Pancreas (tissue), 10 donors: ENCODE measurements at regions not wholly inside any gene's neighbourhood (a gene's known extent, or its start where the extent isn't known, plus 50 kb on each side); places are given as distances from the start of the nearest gene placed in this dataset.

Experiments used
- ATAC-seq, 4 donors: fragments of 200-7000 bp; cut with Tn5 transposase; one replicate each; pipeline versions ENCODE4 v1.8.0 to v1.9.1; 2020; ENCODE audit warnings: mild to moderate bottlenecking in 4 of 4, moderate library complexity in 4 of 4
- DNase-seq, 6 donors: peaks; one replicate each; pipeline ENCODE4 v3.0.0-alpha.2; 2020
- FAIRE-seq: peaks from 2 replicates; lab custom pipeline; 2012; peaks lifted over from hg19 to GRCh38; lab: Jason Lieb, UNC
- H3K27ac ChIP-seq, 4 donors: fragments of 200-600 bp; sonication (generic); 1 replicate in 3 of 4; 2 replicates in 1 of 4; pipeline versions ENCODE4 v1.5.0 to v1.8.0; 2020
- H3K27me3 ChIP-seq, 4 donors: fragments of 200-600 bp; one replicate each; pipeline ENCODE4 v1.8.0; 2021
- H3K36me3 ChIP-seq, 3 donors: fragments of 200-600 bp; sonication (generic) in 1 of 3; one replicate each; pipeline versions ENCODE4 v1.5.0 to v1.8.0; 2020 to 2021
- H3K4me1 ChIP-seq, 3 donors: fragments of 200-600 bp; one replicate each; pipeline ENCODE4 v1.8.0; 2021
- H3K4me3 ChIP-seq, 4 donors: fragments of 200-600 bp; sonication (generic) in 2 of 4; one replicate each; pipeline versions ENCODE4 v1.5.0 to v1.8.0; 2020 to 2021
- H3K9me3 ChIP-seq, 4 donors: fragments of 200-600 bp; one replicate each; pipeline ENCODE4 v1.8.0; 2021
- WGBS, 2 donors: extraction: QIAGEN DNeasy Blood & Tissue Kit; methylation state at CpG; one replicate each; pipeline ENCODE4 v1.1.7; 2013; 5-methylcytosine and 5-hydroxymethylcytosine counted together
- intact Hi-C, 3 donors: fragments of 100-400 bp; cut with DNase I; formaldehyde crosslinking; loops; one replicate each; pipeline versions ENCODE4 v1.11.1 to v1.14.2; 2022
- TF ChIP-seq, protein P1 (sequence below), 4 donors: fragments of 200-600 bp; sonication (generic) in 3 of 4; IDR thresholded peaks; one replicate each; pipeline versions ENCODE4 v1.5.0 to v1.8.0; 2021; ENCODE audit warnings: antibody characterized with exemption in 4 of 4
- donor health status: healthy with polysubstance abuse.
- donor health status: DM: no; HTN: no; CAD: no; lungs with moderate emphysema.
- donor health status: DM: no; HTN: no; CAD: no.
- donor health status: control.
- donor health status: control.
- donor health status: Bipolar disorder and iron deficiency.
- donor health status: DM: yes; HTN: yes; CAD: no.
- donor health status: DM: no; HTN: no; CAD: no.
- donor health status: DM: no; HTN: no; CAD: no.
- donor health status: DM: yes; HTN: yes; CAD: no.

DNA sequence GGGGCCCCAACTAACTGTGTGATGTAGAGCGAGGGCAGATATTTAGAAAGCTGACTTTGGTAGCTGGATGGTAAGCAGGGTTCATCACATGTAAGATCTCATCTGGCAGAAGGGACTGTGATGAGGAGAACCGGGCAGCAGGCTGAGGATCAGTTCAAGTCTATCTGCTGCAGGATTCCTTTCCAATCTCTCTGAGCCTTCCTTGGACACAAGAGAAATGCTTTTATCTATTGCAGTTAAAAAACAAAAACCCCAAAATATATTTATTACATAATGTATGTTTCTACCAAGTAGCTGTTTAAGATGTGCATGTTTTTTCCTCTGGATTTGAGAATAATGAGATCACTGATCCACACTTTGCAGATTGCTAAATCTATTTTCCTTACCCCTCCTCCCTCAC, 411.5 kb downstream of the RAP2B start:
- no peak overlapping the region for H3K27ac ChIP-seq
- no peaks in the 10 kb centered on the region for H3K36me3 ChIP-seq
- intact Hi-C loops, result no loop called here
- WGBS, 2 donors, result 56 to 63% methylated on average over 2 of the region's 2 CpGs
- FAIRE-seq (no peak), ATAC-seq (no peak), DNase-seq (no peak)
- TF ChIP-seq, protein P1, sequence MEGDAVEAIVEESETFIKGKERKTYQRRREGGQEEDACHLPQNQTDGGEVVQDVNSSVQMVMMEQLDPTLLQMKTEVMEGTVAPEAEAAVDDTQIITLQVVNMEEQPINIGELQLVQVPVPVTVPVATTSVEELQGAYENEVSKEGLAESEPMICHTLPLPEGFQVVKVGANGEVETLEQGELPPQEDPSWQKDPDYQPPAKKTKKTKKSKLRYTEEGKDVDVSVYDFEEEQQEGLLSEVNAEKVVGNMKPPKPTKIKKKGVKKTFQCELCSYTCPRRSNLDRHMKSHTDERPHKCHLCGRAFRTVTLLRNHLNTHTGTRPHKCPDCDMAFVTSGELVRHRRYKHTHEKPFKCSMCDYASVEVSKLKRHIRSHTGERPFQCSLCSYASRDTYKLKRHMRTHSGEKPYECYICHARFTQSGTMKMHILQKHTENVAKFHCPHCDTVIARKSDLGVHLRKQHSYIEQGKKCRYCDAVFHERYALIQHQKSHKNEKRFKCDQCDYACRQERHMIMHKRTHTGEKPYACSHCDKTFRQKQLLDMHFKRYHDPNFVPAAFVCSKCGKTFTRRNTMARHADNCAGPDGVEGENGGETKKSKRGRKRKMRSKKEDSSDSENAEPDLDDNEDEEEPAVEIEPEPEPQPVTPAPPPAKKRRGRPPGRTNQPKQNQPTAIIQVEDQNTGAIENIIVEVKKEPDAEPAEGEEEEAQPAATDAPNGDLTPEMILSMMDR (IDR thresholded peaks at IDR 0.05), result no peak
- H3K4me3 ChIP-seq, result no peak overlapping the region
- peaks cover 0 to 3% (median 0%) of the 10 kb centered on the region in 4 donors for H3K9me3 ChIP-seq
- H3K4me1 ChIP-seq, result no peaks in the 10 kb centered on the region
- H3K27me3 ChIP-seq, result no peaks in the 10 kb centered on the region

DNA sequence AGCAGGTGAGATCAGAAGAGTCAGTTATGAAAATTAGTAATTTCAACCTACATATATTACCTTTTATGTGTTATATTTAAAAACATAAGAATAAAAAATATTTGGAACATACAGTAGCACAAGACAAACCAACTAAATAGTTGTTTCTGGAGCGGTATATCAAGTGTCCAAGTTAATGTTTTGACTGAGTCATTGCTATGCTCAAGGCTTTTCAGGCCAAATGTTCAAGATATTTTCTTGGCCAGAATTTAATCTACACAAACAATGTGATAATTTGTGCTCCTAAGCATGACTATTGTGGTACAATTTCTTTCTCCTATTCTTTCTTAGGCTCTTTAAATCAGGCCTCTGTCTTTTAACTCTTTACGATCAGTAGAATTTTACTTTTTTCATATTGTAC, 412.4 kb downstream of the RAP2B start:
- WGBS, 2 donors, result 77 to 79% methylated on average over 2 of the region's 2 CpGs
- H3K27ac ChIP-seq, result no peak overlapping the region
- peaks cover 0 to 3% (median 0%) of the 10 kb centered on the region in 4 donors for H3K9me3 ChIP-seq
- ATAC-seq (no peak), FAIRE-seq (no peak), DNase-seq (no peak)
- no peak overlapping the region for H3K4me3 ChIP-seq
- no peaks in the 10 kb centered on the region for H3K4me1 ChIP-seq
- no peaks in the 10 kb centered on the region for H3K27me3 ChIP-seq
- no peaks in the 10 kb centered on the region for H3K36me3 ChIP-seq
- intact Hi-C loops, result no loop called here
- TF ChIP-seq, protein P1 (IDR thresholded peaks at IDR 0.05), result no peak

DNA sequence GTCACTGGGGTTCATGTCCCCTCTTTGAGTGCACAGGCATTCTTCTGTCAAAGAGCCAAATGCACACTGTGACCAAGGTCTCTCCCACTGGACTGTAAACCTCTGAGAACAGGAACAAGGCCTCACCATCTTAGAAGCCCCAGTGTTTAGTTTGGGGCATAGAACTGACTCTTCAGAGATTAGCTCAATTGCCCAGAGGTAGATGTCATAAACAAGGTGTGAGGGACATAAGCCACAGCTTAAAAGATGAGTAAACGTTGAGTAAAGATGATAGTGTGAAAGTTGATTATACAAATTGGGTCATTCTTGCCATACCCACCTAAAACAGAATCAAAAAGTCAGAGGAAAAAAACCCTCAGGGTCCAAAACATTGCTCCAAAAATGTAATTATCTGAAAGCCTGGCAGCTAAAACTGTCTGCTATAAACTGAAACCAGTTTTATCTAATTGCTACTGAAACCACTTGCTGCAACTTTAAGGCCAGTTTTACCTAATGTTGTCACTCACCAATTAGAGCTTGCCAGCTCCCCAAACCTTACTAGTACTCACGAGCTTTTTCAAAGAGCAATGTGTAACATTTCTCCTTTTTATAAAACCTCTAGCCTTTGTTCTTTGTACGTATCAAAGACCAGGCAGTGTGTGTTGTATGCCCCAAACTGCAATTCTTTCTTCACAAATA, 415.2 kb downstream of the RAP2B start:
- DNase-seq, result no peak
- intact Hi-C loops, result no loop called here
- Histone ChIP-seq H3K27ac (no peak overlapping the region), H3K4me3 (no peak overlapping the region), H3K9me3 (no peaks in the 10 kb centered on the region), H3K36me3 (no peaks in the 10 kb centered on the region), H3K27me3 (no peaks in the 10 kb centered on the region), H3K4me1 (no peaks in the 10 kb centered on the region)
- WGBS, 2 donors, result 29 to 31% methylated on average over 3 of the region's 3 CpGs
- no peak for FAIRE-seq
- no peak for ATAC-seq
- TF ChIP-seq, protein P1 (IDR thresholded peaks at IDR 0.05), result no peak

DNA sequence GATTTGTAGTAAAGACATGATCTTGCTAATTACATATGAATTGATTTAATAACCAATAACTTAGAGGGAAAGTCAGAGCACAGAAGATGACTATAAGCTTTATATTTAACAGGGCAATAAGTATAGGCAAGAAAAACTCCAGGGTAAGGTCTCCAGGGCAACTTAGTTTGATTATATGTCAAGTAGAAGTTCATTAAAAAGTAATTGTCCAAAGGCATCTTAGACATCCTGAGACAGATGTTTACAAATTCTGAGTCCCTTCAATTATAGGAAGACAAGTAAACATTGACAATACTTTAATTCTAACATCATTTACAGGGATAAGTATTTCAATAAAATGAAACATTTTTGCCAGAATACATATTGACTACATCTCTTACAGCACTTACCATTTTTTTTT, 416.0 kb downstream of the RAP2B start:
- intact Hi-C loops, result no loop called here
- no peak overlapping the region for H3K4me3 ChIP-seq
- H3K9me3 ChIP-seq, result no peaks in the 10 kb centered on the region
- H3K36me3 ChIP-seq, result no peaks in the 10 kb centered on the region
- DNase-seq, result no peak
- FAIRE-seq, result no peak
- no peaks in the 10 kb centered on the region for H3K27me3 ChIP-seq
- ATAC-seq, result no peak
- TF ChIP-seq, protein P1 (IDR thresholded peaks at IDR 0.05), result no peak
- H3K27ac ChIP-seq, result no peak overlapping the region
- H3K4me1 ChIP-seq, result no peaks in the 10 kb centered on the region

DNA sequence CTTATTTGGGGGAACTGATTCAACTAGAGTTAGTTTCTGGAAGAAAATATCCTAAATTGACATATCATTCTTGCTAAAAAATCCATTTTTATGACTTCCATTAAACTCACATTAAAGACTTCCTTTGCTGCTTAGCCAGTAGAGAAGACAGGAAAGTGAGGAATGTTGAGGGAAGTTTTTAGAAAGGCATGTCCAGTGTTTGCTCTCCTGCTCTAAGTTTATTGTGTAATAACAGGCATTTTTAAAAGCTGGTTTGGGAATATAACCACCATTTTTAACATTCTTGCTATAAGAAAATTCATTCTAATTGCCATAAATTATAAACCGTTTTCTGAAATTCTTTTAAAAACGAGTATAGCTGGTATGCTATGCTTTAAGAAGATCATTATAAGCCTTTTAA, 428.0 kb downstream of the RAP2B start:
- TF ChIP-seq, protein P1 (IDR thresholded peaks at IDR 0.05), result no peak
- Histone ChIP-seq H3K4me1 (no peaks in the 10 kb centered on the region), H3K36me3 (no peaks in the 10 kb centered on the region), H3K27me3 (no peaks in the 10 kb centered on the region), H3K27ac (no peak overlapping the region), H3K4me3 (no peak overlapping the region), H3K9me3 (no peaks in the 10 kb centered on the region)
- intact Hi-C loops, result no loop called here
- WGBS, 2 donors, result 36 to 54% methylated on average over 2 of the region's 2 CpGs
- ATAC-seq (no peak), DNase-seq (no peak), FAIRE-seq (no peak)
